Esophagus (tissue), 2 donors: ENCODE measurements at regions not wholly inside any gene's neighbourhood (a gene's known extent, or its start where the extent isn't known, plus 50 kb on each side); places are given as distances from the start of the nearest gene placed in this dataset.

ENCODE experiments used
- H3K27ac ChIP-seq, 2 donors: one replicate each; pipeline ENCODE4 v1.5.1; 2013; ENCODE audit warnings: low read depth in 2 of 2, mild to moderate bottlenecking in 2 of 2, inconsistent platforms in 1 of 2, low read length in 1 of 2, moderate library complexity in 1 of 2
- H3K27me3 ChIP-seq, 2 donors: one replicate each; pipeline ENCODE4 v1.6.1; 2013; ENCODE audit warnings: low read length in 2 of 2, control low read depth in 1 of 2, mild to moderate bottlenecking in 1 of 2; ENCODE audit not compliant: insufficient read depth in 2 of 2, control insufficient read depth in 1 of 2
- H3K36me3 ChIP-seq, 2 donors: one replicate each; pipeline ENCODE4 v1.6.1; 2013; ENCODE audit warnings: low read length in 1 of 2; ENCODE audit not compliant: control insufficient read depth in 2 of 2, insufficient read depth in 2 of 2
- H3K4me1 ChIP-seq, 2 donors: one replicate each; pipeline ENCODE4 v1.6.1; 2013; ENCODE audit warnings: low read length in 1 of 2; ENCODE audit not compliant: control insufficient read depth in 2 of 2, insufficient read depth in 2 of 2
- H3K4me3 ChIP-seq, 2 donors: one replicate each; pipeline ENCODE4 v1.5.1; 2013; ENCODE audit warnings: low read length in 2 of 2, mild to moderate bottlenecking in 2 of 2, low read depth in 1 of 2, moderate library complexity in 1 of 2
- H3K9me3 ChIP-seq, 2 donors: one replicate each; pipeline ENCODE4 v1.6.1; 2013; ENCODE audit warnings: mild to moderate bottlenecking in 2 of 2, low read depth in 1 of 2, low read length in 1 of 2, moderate library complexity in 1 of 2; ENCODE audit not compliant: control insufficient read depth in 2 of 2, insufficient read depth in 1 of 2
- WGBS, 2 donors: extraction: QIAGEN DNeasy Blood & Tissue Kit; methylation state at CpG; one replicate each; pipeline ENCODE4 v1.1.7; 2013; 5-methylcytosine and 5-hydroxymethylcytosine counted together
- donor health status: healthy with polysubstance abuse.
- donor health status: Bipolar disorder and iron deficiency.

GRCh38 chr3:128550471-128551126 lies 57.6 kb upstream of the GATA2 start:
- Histone ChIP-seq H3K4me1 (no peaks in the 10 kb centered on the region), H3K4me3 (no peak overlapping the region), H3K9me3 (no peaks in the 10 kb centered on the region), H3K36me3 (no peaks in the 10 kb centered on the region), H3K27me3 (peaks cover 3 to 4% of the 10 kb centered on the region in 2 donors), H3K27ac (no peak overlapping the region)
- 88 to 89% methylated on average over 17 to 18 of the region's 18 CpGs for WGBS, 2 donors

- Histone ChIP-seq H3K9me3 (no peaks in the 10 kb centered on the region), H3K4me3 (no peak overlapping the region), H3K27ac (no peak overlapping the region), H3K36me3 (no peaks in the 10 kb centered on the region), H3K4me1 (no peaks in the 10 kb centered on the region), H3K27me3 (peaks cover 0 to 3% of the 10 kb centered on the region in 2 donors)
- 78 to 84% methylated on average over 2 of the region's 2 CpGs for WGBS, 2 donors
These were observed 57.1 kb upstream of the GATA2 start for GRCh38 chr3:128550113-128550440.

- no peak overlapping the region for H3K4me3 ChIP-seq
- 52 to 58% methylated on average over 17 to 20 of the region's 20 CpGs for WGBS, 2 donors
- H3K27me3 ChIP-seq = peaks cover 0 to 3% of the 10 kb centered on the region in 2 donors
- H3K36me3 ChIP-seq = no peaks in the 10 kb centered on the region
- H3K9me3 ChIP-seq = no peaks in the 10 kb centered on the region
- no peaks in the 10 kb centered on the region for H3K4me1 ChIP-seq
- no peak overlapping the region for H3K27ac ChIP-seq
These were observed 56.5 kb upstream of the GATA2 start for GRCh38 chr3:128549283-128550112.

- Histone ChIP-seq H3K4me1 (no peaks in the 10 kb centered on the region), H3K27me3 (peaks cover 0 to 3% of the 10 kb centered on the region in 2 donors), H3K4me3 (no peak overlapping the region), H3K27ac (no peak overlapping the region), H3K36me3 (no peaks in the 10 kb centered on the region), H3K9me3 (no peaks in the 10 kb centered on the region)
- 50 to 52% methylated on average over 6 of the region's 6 CpGs for WGBS, 2 donors
These were observed 55.7 kb upstream of the GATA2 start for GRCh38 chr3:128548426-128549282.

- Histone ChIP-seq H3K4me3 (no peak overlapping the region), H3K36me3 (no peaks in the 10 kb centered on the region), H3K27me3 (peaks cover 0 to 3% of the 10 kb centered on the region in 2 donors), H3K4me1 (no peaks in the 10 kb centered on the region), H3K27ac (no peak overlapping the region), H3K9me3 (no peaks in the 10 kb centered on the region)
These were observed 55.0 kb upstream of the GATA2 start for GRCh38 chr3:128548021-128548420.

DNA sequence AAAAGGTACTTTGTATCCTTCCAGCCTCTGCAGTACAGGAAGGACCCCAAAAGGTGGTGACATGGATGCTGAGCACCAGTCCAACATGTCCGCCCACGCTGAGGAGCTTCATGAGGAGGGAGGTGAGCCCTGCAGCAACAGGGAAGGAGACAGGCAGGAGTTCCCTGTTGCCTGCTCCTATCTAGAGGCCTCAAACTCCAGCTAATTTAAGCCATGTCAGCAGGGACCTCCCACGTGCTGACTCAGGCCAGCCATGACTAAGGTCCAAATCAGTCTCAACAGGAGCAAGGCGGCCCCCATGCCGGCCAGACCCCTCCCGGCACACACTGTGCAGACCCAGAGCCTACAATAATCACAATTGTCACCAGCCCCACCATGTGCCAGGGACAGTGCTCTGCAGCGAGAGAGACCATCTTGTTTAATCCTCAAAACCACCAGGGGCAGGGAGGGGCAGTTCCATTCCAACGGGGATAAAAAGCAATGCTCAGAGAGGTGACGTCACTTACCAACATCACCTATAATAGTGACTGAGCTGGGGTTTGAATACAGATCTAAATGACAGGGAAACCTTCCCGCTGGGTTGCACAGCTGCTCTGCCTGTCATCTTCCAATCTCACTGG lies 54.5 kb upstream of the GATA2 start:
- Histone ChIP-seq H3K4me1 (no peaks in the 10 kb centered on the region), H3K27me3 (peaks cover 0 to 3% of the 10 kb centered on the region in 2 donors), H3K4me3 (no peak overlapping the region), H3K36me3 (no peaks in the 10 kb centered on the region), H3K27ac (no peak overlapping the region), H3K9me3 (no peaks in the 10 kb centered on the region)
- WGBS, 2 donors = 70 to 75% methylated on average over 10 of the region's 10 CpGs

GRCh38 chr3:128546646-128547045 lies 53.6 kb upstream of the GATA2 start:
- Histone ChIP-seq H3K4me3 (no peak overlapping the region), H3K4me1 (no peaks in the 10 kb centered on the region), H3K36me3 (no peaks in the 10 kb centered on the region), H3K27ac (no peak overlapping the region), H3K27me3 (peaks cover 0 to 3% of the 10 kb centered on the region in 2 donors), H3K9me3 (peaks cover 0 to 4% of the 10 kb centered on the region in 2 donors)
- 71 to 72% methylated on average over 5 of the region's 5 CpGs for WGBS, 2 donors

DNA sequence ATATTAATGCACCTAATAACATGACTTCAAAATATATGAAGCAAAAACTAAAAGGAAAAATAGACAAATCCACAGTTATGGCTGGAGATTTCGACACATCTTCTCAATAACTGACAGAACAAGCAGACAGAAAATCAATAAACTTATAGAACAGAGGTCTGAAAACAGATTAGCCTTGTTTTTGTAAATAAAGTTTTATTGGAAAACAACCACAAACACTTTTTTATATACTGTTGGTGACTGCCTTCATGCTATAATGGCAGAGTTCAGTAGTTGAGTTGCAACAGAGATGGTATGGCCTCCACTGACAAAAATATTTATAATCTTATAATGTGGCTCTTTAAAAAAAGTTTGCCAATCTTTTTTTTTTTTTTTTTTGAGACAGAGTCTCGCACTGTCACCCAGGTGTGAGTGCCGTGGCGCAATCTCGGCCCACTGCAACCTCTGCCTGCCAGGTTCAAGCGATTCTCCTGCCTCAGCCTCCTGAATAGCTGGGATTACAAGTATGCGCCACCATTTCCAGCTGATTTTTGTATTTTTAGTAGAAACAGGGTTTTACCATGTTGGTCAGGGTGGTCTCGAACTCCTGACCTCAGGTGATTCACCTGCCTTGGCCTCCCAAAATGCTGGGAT lies 52.2 kb upstream of the GATA2 start:
- Histone ChIP-seq H3K27me3 (peaks cover 0 to 3% of the 10 kb centered on the region in 2 donors), H3K4me3 (no peak overlapping the region), H3K27ac (no peak overlapping the region), H3K4me1 (no peaks in the 10 kb centered on the region), H3K36me3 (no peaks in the 10 kb centered on the region), H3K9me3 (peaks cover 0 to 9% of the 10 kb centered on the region in 2 donors)
- WGBS, 2 donors = 89% methylated on average over 8 of the region's 8 CpGs

GRCh38 chr3:128544190-128544589 lies 51.2 kb upstream of the GATA2 start:
- no peaks in the 10 kb centered on the region for H3K4me1 ChIP-seq
- peaks cover 0 to 3% of the 10 kb centered on the region in 2 donors for H3K27me3 ChIP-seq
- H3K36me3 ChIP-seq = no peaks in the 10 kb centered on the region
- H3K4me3 ChIP-seq = no peak overlapping the region
- peaks cover 0 to 9% of the 10 kb centered on the region in 2 donors for H3K9me3 ChIP-seq
- H3K27ac ChIP-seq = no peak overlapping the region
